H1 (cell line): ENCODE measurements at regions not wholly inside any gene's neighbourhood (a gene's known extent, or its start where the extent isn't known, plus 50 kb on each side); places are given as distances from the start of the nearest gene placed in this dataset.

Experiments
- ASH2L ChIP-seq: fragments of 200-600, 300-600 bp; sonication (generic); IDR thresholded peaks from one replicate; pipeline ENCODE4 v1.7.1; 2017; ENCODE audit warnings: low read length
- RBBP5 ChIP-seq: IDR thresholded peaks from 2 replicates; pipeline ENCODE4 v1.7.1; 2012; ENCODE audit warnings: low read depth, mild to moderate bottlenecking, inconsistent platforms, low read length, moderate library complexity, borderline replicate concordance

- TF ChIP-seq ASH2L (no peak), RBBP5 (no peak)
- TF ChIP-seq, all 59 proteins: peak for 0
Measured at GRCh38 chr11:130613396-130613795, 165.0 kb downstream of the ADAMTS15 start (continued).
